A673 (cell line): ENCODE measurements at regions not wholly inside any gene's neighbourhood (a gene's known extent, or its start where the extent isn't known, plus 50 kb on each side); places are given as distances from the start of the nearest gene placed in this dataset.

Source experiments
- BruUV-seq: library from RNA; stranded (reverse); fragments of 400-500 nt; replicated peaks from 2 replicates; lab custom pipeline; 2021; lab: Mats Ljungman, UMichigan
- CTCF ChIA-PET: fragments of 300-600 bp; sonication (Branson Sonifier 250); formaldehyde crosslinking; loops from one replicate; lab custom pipeline; 2022; ENCODE audit warnings: antibody characterized with exemption; lab: Charles Lee
- POLR2A ChIA-PET: fragments of 300-600 bp; sonication (Branson Sonifier 250); formaldehyde crosslinking; loops from one replicate; lab custom pipeline; 2022; ENCODE audit warnings: antibody characterized with exemption; ENCODE audit not compliant: low non-redundant PET; lab: Charles Lee
- DNase-seq: peaks from one replicate; pipeline ENCODE4 v3.0.0-alpha.2; 2015; ENCODE audit warnings: low spot score
- H3K27ac ChIP-seq: fragments of 200-600 bp; sonication (generic); 2 replicates; pipeline ENCODE4 v1.5.1; 2016; ENCODE audit warnings: mixed run types, low read depth, mild to moderate bottlenecking, mixed read lengths, antibody characterized with exemption, low read length; ENCODE audit not compliant: poor library complexity, severe bottlenecking
- H3K27me3 ChIP-seq: fragments of 200-600 bp; sonication (generic); replicated peaks from 2 replicates; pipeline ENCODE4 v1.6.1; 2017; ENCODE audit warnings: mixed run types, low read depth, mild to moderate bottlenecking, mixed read lengths, antibody characterized with exemption, low read length; ENCODE audit not compliant: insufficient read depth, poor library complexity
- H3K36me3 ChIP-seq: fragments of 200-600 bp; sonication (generic); 2 replicates; pipeline ENCODE4 v1.6.1; 2016; ENCODE audit warnings: mixed run types, mild to moderate bottlenecking, mixed read lengths, antibody characterized with exemption, low read length; ENCODE audit not compliant: insufficient read depth, poor library complexity, severe bottlenecking
- H3K4me1 ChIP-seq: fragments of 200-600 bp; sonication (generic); 2 replicates; pipeline ENCODE4 v1.6.1; 2017; ENCODE audit warnings: mixed run types, mild to moderate bottlenecking, mixed read lengths, antibody characterized with exemption, low read length; ENCODE audit not compliant: insufficient read depth, poor library complexity, severe bottlenecking
- H3K4me3 ChIP-seq: fragments of 200-600 bp; sonication (generic); 2 replicates; pipeline ENCODE4 v1.5.1; 2016; ENCODE audit warnings: low read depth, mixed run types, mild to moderate bottlenecking, mixed read lengths, low read length; ENCODE audit not compliant: poor library complexity, severe bottlenecking
- H3K9me3 ChIP-seq: fragments of 200-600 bp; sonication (generic); 2 replicates; pipeline ENCODE4 v1.6.1; 2016; ENCODE audit warnings: mixed run types, low read depth, mild to moderate bottlenecking, mixed read lengths, antibody characterized with exemption, low read length; ENCODE audit not compliant: poor library complexity, severe bottlenecking
- CTCF ChIP-seq: fragments of 300-800, 200-600 bp; sonication (generic); conservative IDR thresholded peaks from 2 replicates; pipeline ENCODE4 v1.5.1; 2017; ENCODE audit warnings: low read depth, mild to moderate bottlenecking, antibody characterized with exemption, low read length, moderate library complexity, mixed read lengths
- EZH2 ChIP-seq: fragments of 200-600 bp; sonication (generic); IDR thresholded peaks from 2 replicates; pipeline ENCODE4 v1.6.1; 2017; ENCODE audit warnings: borderline replicate concordance, low read depth, mild to moderate bottlenecking, mixed read lengths, antibody characterized with exemption, low read length; ENCODE audit not compliant: poor library complexity, severe bottlenecking
- intact Hi-C: fragments of 100-400 bp; cut with micrococcal nuclease; formaldehyde crosslinking; loops from one replicate; pipeline ENCODE4 v1.10.0; 2022; ENCODE audit not compliant: unreplicated experiment

DNA sequence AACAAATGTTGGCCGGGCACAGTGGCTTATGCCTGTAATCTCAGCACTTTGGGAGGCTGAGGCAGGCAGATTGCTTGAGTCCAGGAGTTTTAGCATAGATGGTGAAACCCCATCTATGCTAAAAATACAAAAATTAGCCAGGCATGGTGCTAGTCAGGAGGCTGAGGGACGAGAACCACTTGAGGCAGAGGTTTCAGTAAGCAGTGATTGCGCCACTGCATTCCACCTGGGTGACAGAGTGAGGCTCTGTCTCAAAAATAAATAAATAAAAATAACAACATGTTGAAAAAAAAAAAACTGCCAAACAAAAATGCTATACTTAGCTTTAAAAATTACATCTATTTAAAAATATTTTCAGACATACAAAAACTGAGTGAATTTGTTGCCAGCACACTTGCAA is 374.2 kb upstream of the SMIM31 start:
- no peak overlapping the region for H3K27ac ChIP-seq
- CTCF ChIA-PET, result no interaction called here
- POLR2A ChIA-PET, result no interaction called here
- H3K9me3 ChIP-seq, result no peaks in the 10 kb centered on the region
- H3K4me3 ChIP-seq, result no peak overlapping the region
- DNase-seq, result no peak
- H3K27me3 ChIP-seq, result no peaks in the 10 kb centered on the region
- no peaks in the 10 kb centered on the region for H3K36me3 ChIP-seq
- no TSS peak for BruUV-seq
- intact Hi-C loops, result loop anchor here (10.0 kb wide), 2 partner anchors 355 to 825 kb away; no protein-coding TSS in a partner anchor
- no peak for TF ChIP-seq EZH2
- no peak for TF ChIP-seq CTCF
- peaks cover 4% of the 10 kb centered on the region for H3K4me1 ChIP-seq

DNA sequence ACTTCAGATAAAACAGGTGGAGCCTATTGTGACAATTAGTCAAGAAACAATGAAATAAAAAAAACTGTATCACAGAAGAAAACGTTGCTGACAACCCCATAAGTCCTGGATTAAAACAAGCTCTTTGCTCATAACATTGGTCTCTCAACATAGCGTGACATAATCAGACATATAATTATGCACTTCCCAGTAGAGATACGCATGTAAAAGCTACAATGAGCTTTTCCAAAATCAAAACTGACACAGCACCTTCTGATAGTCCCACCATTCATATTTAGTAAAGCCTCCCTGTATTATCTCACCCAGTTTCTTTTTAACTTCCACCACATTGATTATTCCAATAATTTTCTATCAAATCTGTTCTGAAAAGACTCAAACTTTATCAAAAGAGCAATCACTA is 372.1 kb upstream of the SMIM31 start:
- ChIA-PET CTCF (no interaction called here), POLR2A (no interaction called here)
- Histone ChIP-seq H3K27ac (no peak overlapping the region), H3K36me3 (no peaks in the 10 kb centered on the region), H3K9me3 (no peaks in the 10 kb centered on the region), H3K4me3 (peak overlapping the region; percentile 75), H3K27me3 (no peaks in the 10 kb centered on the region), H3K4me1 (peaks cover 4% of the 10 kb centered on the region)
- TF ChIP-seq CTCF (no peak), EZH2 (no peak)
- peak; percentile 22 for DNase-seq
- no TSS peak for BruUV-seq
- intact Hi-C loops, result loop anchor here (10.0 kb wide), 2 partner anchors 353 to 827 kb away; no protein-coding TSS in a partner anchor

DNA sequence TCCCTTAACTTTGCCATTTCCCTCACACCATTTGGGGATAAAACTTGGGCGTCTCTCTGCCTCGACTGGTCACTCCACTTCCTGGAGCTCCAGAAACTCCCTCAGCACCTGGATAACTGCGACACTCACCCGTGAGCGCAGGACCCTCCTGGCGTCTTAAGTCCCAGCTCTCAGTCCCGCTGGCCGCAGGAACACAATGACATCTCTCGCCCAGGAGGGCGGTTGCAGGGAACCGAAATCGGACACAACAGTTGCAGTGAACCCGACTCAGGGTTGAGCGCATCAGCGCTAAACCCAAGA is 370.9 kb upstream of the SMIM31 start:
- H3K27me3 ChIP-seq, result no peaks in the 10 kb centered on the region
- no peaks in the 10 kb centered on the region for H3K36me3 ChIP-seq
- intact Hi-C loops, result loop anchor here (10.0 kb wide), 2 partner anchors 352 to 828 kb away; no protein-coding TSS in a partner anchor
- no peaks in the 10 kb centered on the region for H3K9me3 ChIP-seq
- TF ChIP-seq EZH2, result no peak
- TF ChIP-seq CTCF, result no peak
- BruUV-seq, result no TSS peak
- peak overlapping the region; percentile 59 for H3K27ac ChIP-seq
- ChIA-PET POLR2A (interaction anchor here (0.6 kb wide), 1 partner anchor 53 kb away, joined by 6 read pairs; no protein-coding TSS in a partner anchor), CTCF (no interaction called here)
- peak overlapping the region; percentile 75 for H3K4me3 ChIP-seq
- no peak for DNase-seq
- peaks cover 4% of the 10 kb centered on the region for H3K4me1 ChIP-seq
